OCI-LY3 (cell line): ENCODE measurements at regions not wholly inside any gene's neighbourhood (a gene's known extent, or its start where the extent isn't known, plus 50 kb on each side); places are given as distances from the start of the nearest gene placed in this dataset.

Experiments used
- H2AFZ ChIP-seq: fragments of 200-600, 300-600 bp; shearing (Covaris generic); 2 replicates; pipeline ENCODE4 v1.6.0; 2014; ENCODE audit warnings: antibody characterized with exemption, low read depth, low read length
- H3K27ac ChIP-seq: fragments of 200-600, 300-600 bp; sonication (generic); 2 replicates; pipeline ENCODE4 v1.5.1; 2014; ENCODE audit warnings: mild to moderate bottlenecking, low read length, moderate library complexity, mixed read lengths
- H3K27me3 ChIP-seq: fragments of 200-600, 300-600 bp; sonication (generic); 2 replicates; pipeline ENCODE4 v1.6.1; 2014; ENCODE audit warnings: low read depth, low read length, mixed read lengths
- H3K36me3 ChIP-seq: fragments of 200-600, 300-600 bp; sonication (generic); replicated peaks from 2 replicates; pipeline ENCODE3; 2014; ENCODE audit warnings: low read depth, low read length, mixed read lengths
- H3K4me1 ChIP-seq: fragments of 300-600, 200-600 bp; sonication (generic); 2 replicates; pipeline ENCODE4 v1.6.1; 2014; ENCODE audit warnings: low read length, mixed read lengths
- H3K4me2 ChIP-seq: fragments of 200-600, 300-600 bp; sonication (generic); 2 replicates; pipeline ENCODE4 v1.6.1; 2014; ENCODE audit warnings: low read length, mixed read lengths
- H3K4me3 ChIP-seq: fragments of 300-600, 200-600 bp; sonication (generic); 2 replicates; pipeline ENCODE4 v1.5.1; 2014; ENCODE audit warnings: antibody characterized with exemption, mild to moderate bottlenecking, low read length, moderate library complexity
- H3K79me2 ChIP-seq: fragments of 300-600, 200-600 bp; shearing (Covaris generic); 2 replicates; pipeline ENCODE4 v1.6.1; 2014; ENCODE audit warnings: mild to moderate bottlenecking, low read length, mixed read lengths
- H3K9ac ChIP-seq: fragments of 300-600, 200-600 bp; shearing (Covaris generic); 2 replicates; pipeline ENCODE4 v1.6.0; 2014; ENCODE audit warnings: mild to moderate bottlenecking, low read length, moderate library complexity
- H3K9me3 ChIP-seq: fragments of 200-600, 300-600 bp; shearing (Covaris generic); 2 replicates; pipeline ENCODE4 v1.6.1; 2014; ENCODE audit warnings: low read length, mixed read lengths; ENCODE audit not compliant: insufficient read depth
- H4K20me1 ChIP-seq: fragments of 200-600, 300-600 bp; sonication (generic); 2 replicates; pipeline ENCODE4 v1.6.1; 2016; ENCODE audit warnings: low read length, mixed read lengths; ENCODE audit not compliant: insufficient read depth
- EZH2phosphoT487 ChIP-seq: fragments of 200-600 bp; shearing (Covaris generic); IDR thresholded peaks from 2 replicates; pipeline ENCODE4 v1.6.1; 2018; ENCODE audit warnings: antibody characterized with exemption, mixed run types, low read depth
- TF ChIP-seq, protein P1 (sequence below): fragments of 200-600, 300-600 bp; sonication (generic); IDR thresholded peaks from 2 replicates; pipeline ENCODE4 v1.5.1; 2014; ENCODE audit warnings: antibody characterized with exemption, low read length, low read depth

GRCh38 chr1:53400761-53401674 is 58.2 kb upstream of the DMRTB1 start:
- no peaks in the 10 kb centered on the region for H3K36me3 ChIP-seq
- no peaks in the 10 kb centered on the region for H3K9me3 ChIP-seq
- H3K79me2 ChIP-seq = no peaks in the 10 kb centered on the region
- no peak overlapping the region for H3K9ac ChIP-seq
- no peak overlapping the region for H3K27ac ChIP-seq
- TF ChIP-seq, protein P1, sequence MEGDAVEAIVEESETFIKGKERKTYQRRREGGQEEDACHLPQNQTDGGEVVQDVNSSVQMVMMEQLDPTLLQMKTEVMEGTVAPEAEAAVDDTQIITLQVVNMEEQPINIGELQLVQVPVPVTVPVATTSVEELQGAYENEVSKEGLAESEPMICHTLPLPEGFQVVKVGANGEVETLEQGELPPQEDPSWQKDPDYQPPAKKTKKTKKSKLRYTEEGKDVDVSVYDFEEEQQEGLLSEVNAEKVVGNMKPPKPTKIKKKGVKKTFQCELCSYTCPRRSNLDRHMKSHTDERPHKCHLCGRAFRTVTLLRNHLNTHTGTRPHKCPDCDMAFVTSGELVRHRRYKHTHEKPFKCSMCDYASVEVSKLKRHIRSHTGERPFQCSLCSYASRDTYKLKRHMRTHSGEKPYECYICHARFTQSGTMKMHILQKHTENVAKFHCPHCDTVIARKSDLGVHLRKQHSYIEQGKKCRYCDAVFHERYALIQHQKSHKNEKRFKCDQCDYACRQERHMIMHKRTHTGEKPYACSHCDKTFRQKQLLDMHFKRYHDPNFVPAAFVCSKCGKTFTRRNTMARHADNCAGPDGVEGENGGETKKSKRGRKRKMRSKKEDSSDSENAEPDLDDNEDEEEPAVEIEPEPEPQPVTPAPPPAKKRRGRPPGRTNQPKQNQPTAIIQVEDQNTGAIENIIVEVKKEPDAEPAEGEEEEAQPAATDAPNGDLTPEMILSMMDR = no peak
- TF ChIP-seq EZH2phosphoT487 = no peak
- H3K4me2 ChIP-seq = peak overlapping the region; percentile 9; the same call in 1 of the 2 replicates
- H3K27me3 ChIP-seq = peaks cover 9% of the 10 kb centered on the region
- peaks cover 10% of the 10 kb centered on the region for H3K4me1 ChIP-seq
- H4K20me1 ChIP-seq = no peaks in the 10 kb centered on the region
- no peak overlapping the region for H2AFZ ChIP-seq
- H3K4me3 ChIP-seq = no peak overlapping the region

DNA sequence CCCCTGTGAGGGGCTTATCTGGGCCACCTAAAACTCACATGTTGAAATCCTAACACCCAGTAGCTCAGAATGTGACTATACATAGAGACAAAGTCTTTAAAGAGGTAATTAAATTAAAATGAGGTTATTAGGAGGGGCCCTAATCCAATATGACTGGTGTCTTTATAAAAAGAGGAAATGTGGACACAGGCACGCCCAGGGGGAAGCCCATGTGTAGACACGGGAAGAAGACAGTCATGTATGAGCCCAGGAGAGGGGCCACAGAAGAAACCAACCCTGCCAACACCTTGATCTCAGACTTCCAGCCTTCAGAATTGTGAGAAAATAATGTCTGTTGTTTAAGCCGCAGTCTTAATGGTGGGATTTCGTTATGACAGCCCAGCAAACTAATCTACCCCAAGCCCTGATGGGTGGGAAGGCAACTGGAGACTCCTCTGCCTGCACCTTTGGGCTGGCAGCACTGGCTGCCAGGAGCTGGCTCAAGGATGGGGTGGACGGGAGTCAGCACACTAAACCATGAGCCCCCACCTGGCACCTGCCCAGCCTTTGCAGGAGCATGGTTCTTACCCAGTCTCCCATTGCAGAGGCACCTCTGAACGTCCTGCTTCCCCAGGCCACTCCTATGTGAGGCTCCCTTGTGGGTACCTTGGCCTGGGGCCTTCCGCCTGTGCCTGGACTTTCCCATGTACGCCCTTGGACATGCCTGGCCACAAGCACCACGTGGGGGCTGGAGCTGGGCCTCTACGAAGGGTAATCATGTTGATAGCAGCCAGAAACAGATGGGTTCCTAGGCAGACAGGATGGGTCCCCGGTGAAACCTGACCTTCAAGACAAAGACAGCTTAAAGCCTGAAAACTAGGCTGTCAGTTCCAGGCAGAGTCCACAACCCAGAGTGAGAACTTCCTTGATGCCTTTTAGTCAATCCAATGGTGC is 57.1 kb upstream of the DMRTB1 start:
- Histone ChIP-seq H3K4me2 (peak overlapping the region; percentile 30; the same call in 1 of the 2 replicates), H3K27me3 (peaks cover 9% of the 10 kb centered on the region), H3K9ac (no peak overlapping the region), H3K4me3 (no peak overlapping the region), H2AFZ (no peak overlapping the region), H3K4me1 (peaks cover 10% of the 10 kb centered on the region), H3K9me3 (no peaks in the 10 kb centered on the region), H3K27ac (no peak overlapping the region), H3K36me3 (no peaks in the 10 kb centered on the region), H4K20me1 (no peaks in the 10 kb centered on the region), H3K79me2 (no peaks in the 10 kb centered on the region)
- TF ChIP-seq, protein P1 = no peak
- TF ChIP-seq EZH2phosphoT487 = no peak

GRCh38 chr1:53402891-53403655 is 56.1 kb upstream of the DMRTB1 start:
- no peak overlapping the region for H3K9ac ChIP-seq
- no peaks in the 10 kb centered on the region for H3K79me2 ChIP-seq
- H2AFZ ChIP-seq = no peak overlapping the region
- peaks cover 9% of the 10 kb centered on the region for H3K27me3 ChIP-seq
- no peak overlapping the region for H3K27ac ChIP-seq
- no peaks in the 10 kb centered on the region for H3K9me3 ChIP-seq
- H4K20me1 ChIP-seq = no peaks in the 10 kb centered on the region
- H3K4me2 ChIP-seq = no peak overlapping the region
- no peak for TF ChIP-seq EZH2phosphoT487
- peaks cover 10% of the 10 kb centered on the region for H3K4me1 ChIP-seq
- no peak overlapping the region for H3K4me3 ChIP-seq
- H3K36me3 ChIP-seq = no peaks in the 10 kb centered on the region

DNA sequence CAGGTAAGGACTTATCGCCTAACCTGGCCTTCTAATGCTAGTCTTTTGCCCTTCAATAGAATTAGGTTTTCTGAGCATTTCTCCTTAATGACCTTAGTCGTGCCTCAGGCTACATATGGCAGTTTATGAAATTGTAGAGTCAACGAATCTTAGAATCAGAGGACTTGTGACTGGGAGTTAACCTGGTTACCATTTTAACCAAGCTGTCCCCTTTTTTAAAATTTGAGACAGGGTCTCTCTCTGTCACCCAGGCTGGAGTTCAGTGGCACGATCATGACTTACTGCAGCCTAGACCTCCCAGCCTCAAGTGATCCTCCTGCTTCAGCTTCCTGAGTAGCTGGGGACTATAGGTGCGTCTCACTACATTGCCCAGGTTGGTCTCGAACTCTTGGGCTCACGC is 53.5 kb upstream of the DMRTB1 start:
- Histone ChIP-seq H3K9me3 (no peaks in the 10 kb centered on the region), H3K79me2 (no peaks in the 10 kb centered on the region), H4K20me1 (no peaks in the 10 kb centered on the region), H3K4me2 (no peak overlapping the region), H3K9ac (no peak overlapping the region), H3K4me1 (peaks cover 10% of the 10 kb centered on the region), H3K4me3 (no peak overlapping the region), H3K27me3 (peaks cover 8% of the 10 kb centered on the region), H3K27ac (no peak overlapping the region), H2AFZ (no peak overlapping the region), H3K36me3 (no peaks in the 10 kb centered on the region)
- TF ChIP-seq, protein P1 = no peak
- TF ChIP-seq EZH2phosphoT487 = no peak
